ENCODE measurements at regions not wholly inside any gene's neighbourhood (a gene's known extent, or its start where the extent isn't known, plus 50 kb on each side); places are given as distances from the start of the nearest gene placed in this dataset.

DNA sequence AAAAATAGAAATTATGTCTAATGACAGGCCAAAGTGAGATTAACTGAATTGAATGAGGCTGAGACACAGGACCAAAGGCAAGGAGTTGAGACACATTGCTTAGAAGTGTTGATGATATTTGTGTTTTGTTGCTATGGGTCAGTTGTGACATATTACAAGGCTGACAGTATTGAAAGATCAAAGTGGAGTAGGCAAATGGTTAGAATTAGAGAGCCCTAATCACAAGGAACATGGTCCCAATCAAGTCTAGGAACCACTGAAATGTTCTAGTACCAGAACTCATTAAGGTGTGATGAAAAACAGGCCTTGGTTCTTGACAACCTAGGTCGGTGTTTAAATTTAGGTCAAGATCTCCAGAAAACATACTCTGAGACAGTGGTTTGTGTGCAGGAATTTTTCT, 896.3 kb upstream of the HS3ST1 start:
- TF ChIP-seq, protein P1, sequence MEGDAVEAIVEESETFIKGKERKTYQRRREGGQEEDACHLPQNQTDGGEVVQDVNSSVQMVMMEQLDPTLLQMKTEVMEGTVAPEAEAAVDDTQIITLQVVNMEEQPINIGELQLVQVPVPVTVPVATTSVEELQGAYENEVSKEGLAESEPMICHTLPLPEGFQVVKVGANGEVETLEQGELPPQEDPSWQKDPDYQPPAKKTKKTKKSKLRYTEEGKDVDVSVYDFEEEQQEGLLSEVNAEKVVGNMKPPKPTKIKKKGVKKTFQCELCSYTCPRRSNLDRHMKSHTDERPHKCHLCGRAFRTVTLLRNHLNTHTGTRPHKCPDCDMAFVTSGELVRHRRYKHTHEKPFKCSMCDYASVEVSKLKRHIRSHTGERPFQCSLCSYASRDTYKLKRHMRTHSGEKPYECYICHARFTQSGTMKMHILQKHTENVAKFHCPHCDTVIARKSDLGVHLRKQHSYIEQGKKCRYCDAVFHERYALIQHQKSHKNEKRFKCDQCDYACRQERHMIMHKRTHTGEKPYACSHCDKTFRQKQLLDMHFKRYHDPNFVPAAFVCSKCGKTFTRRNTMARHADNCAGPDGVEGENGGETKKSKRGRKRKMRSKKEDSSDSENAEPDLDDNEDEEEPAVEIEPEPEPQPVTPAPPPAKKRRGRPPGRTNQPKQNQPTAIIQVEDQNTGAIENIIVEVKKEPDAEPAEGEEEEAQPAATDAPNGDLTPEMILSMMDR (IDR thresholded peaks at IDR 0.05): no peak
- Histone ChIP-seq H3K36me3 (no peaks in the 10 kb centered on the region), H3K4me3 (no peak overlapping the region), H3K9me3 (no peaks in the 10 kb centered on the region), H3K27ac (no peak overlapping the region), H3K4me1 (ENCODE audit: control insufficient read depth in 1 of 2, low read depth in 2 of 2) (no peaks in the 10 kb centered on the region), H3K27me3 (replicated peaks; ENCODE audit: insufficient read depth) (no peaks in the 10 kb centered on the region)
- ATAC-seq (ENCODE audit: insufficient number of reproducible peaks, low FRiP score, low read depth) (no peak), DNase-seq (ENCODE audit: low spot score) (no peak)

DNA sequence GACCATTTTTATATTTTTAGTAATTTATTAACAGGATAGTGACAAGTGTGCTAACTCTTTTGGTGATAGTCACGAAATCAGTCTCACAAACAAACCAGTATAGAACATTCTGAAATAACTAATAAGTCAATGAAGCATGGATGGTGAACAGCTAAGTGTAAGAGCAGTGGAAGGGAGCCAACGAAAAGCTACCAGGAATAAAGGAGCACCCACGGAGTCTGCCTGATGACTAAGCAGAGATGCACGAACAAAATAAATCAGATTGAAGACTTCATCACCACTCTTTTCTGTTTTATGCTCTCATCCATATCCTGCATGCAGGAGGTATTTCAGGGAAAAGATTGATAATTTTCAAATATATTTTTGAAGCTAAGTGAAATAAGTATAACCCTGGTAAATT, 891.1 kb upstream of the HS3ST1 start:
- Histone ChIP-seq H3K9me3 (no peaks in the 10 kb centered on the region), H3K27me3 (replicated peaks; ENCODE audit: insufficient read depth) (no peaks in the 10 kb centered on the region), H3K27ac (no peak overlapping the region), H3K36me3 (no peaks in the 10 kb centered on the region), H3K4me3 (no peak overlapping the region), H3K4me1 (ENCODE audit: control insufficient read depth in 1 of 2, low read depth in 2 of 2) (no peaks in the 10 kb centered on the region)
- DNase-seq (ENCODE audit: low spot score) (no peak), ATAC-seq (ENCODE audit: insufficient number of reproducible peaks, low FRiP score, low read depth) (no peak)
- TF ChIP-seq, protein P1 (IDR thresholded peaks at IDR 0.05): no peak

DNA sequence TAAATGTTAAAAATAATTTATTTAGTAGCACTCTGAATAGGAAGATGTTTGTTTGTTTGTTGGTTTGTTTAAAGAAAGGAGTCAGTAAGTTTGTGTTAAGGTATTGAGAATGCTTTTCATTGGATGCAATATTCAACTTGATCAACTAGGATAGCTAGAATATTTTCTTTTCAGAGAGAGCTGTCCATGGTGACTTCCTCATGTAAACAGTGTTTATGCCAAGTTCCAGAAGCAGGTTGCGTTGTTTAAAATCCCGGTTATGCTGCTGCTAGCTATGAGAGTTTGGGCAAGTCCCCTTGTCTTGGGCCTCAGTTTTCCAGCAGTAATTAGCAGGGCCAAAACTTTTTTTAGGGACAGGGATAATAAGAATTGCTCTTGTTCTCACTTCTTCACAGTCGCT, 876.2 kb upstream of the HS3ST1 start:
- Histone ChIP-seq H3K27me3 (replicated peaks; ENCODE audit: insufficient read depth) (no peaks in the 10 kb centered on the region), H3K36me3 (no peaks in the 10 kb centered on the region), H3K4me1 (ENCODE audit: control insufficient read depth in 1 of 2, low read depth in 2 of 2) (no peaks in the 10 kb centered on the region), H3K4me3 (no peak overlapping the region), H3K9me3 (no peaks in the 10 kb centered on the region), H3K27ac (no peak overlapping the region)
- DNase-seq (ENCODE audit: low spot score) (no peak), ATAC-seq (ENCODE audit: insufficient number of reproducible peaks, low FRiP score, low read depth) (no peak)
- TF ChIP-seq, protein P1 (IDR thresholded peaks at IDR 0.05): no peak

DNA sequence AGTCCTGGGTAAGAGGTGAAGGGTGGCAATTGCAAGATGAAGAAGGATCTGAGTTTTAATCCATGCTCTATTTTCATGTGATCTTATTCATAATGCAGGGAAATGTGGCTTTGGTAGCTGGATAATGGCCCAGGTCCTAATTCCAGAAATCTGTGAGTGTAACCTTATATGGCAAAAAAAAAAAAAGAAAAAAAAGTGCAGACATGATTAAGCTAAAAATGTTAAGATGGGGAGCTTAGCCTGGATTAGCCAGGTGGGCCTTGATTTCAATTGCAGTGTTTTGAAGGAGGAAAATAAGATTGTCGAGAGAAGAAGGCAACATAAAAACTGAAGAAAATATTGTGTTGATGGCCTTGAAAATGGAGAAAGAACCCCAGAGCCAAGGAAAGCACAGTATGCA, 867.7 kb upstream of the HS3ST1 start:
- TF ChIP-seq, protein P1 (IDR thresholded peaks at IDR 0.05): no peak
- no peaks in the 10 kb centered on the region for H3K9me3 ChIP-seq
- H3K36me3 ChIP-seq: no peaks in the 10 kb centered on the region
- H3K27ac ChIP-seq: no peak overlapping the region
- no peaks in the 10 kb centered on the region for H3K27me3 ChIP-seq (replicated peaks; ENCODE audit: insufficient read depth)
- no peak overlapping the region for H3K4me3 ChIP-seq
- DNase-seq (ENCODE audit: low spot score) (no peak), ATAC-seq (ENCODE audit: insufficient number of reproducible peaks, low FRiP score, low read depth) (no peak)
- H3K4me1 ChIP-seq (ENCODE audit: control insufficient read depth in 1 of 2, low read depth in 2 of 2): no peaks in the 10 kb centered on the region

DNA sequence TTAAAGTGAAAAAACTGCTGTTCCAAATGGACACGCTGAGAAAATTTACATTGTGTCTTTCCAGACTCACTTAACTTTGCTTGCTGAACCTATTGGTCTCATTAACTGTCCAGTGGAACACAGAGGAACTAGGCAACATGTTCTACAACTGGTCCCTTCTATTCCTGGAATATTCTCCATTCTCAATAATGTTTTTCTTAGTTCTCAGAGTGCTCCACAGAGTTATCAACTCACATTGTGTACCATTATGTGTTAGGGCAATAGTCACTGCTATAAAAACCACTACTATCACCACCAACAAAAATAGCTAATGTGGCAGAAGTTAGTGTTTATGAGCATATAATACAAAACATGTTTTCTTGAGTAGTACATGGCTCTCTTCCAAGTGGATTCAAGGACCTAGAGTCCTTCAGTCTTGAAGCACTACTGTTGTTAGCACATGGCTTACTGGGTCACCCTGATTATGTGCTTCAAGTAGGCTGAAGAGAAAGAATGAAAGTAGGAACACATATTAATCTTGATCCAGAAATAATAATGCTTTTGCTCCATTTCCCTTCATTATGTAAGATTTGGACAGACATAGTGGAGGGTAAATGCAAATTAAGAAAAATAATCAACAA, 865.3 kb upstream of the HS3ST1 start:
- Histone ChIP-seq H3K9me3 (no peaks in the 10 kb centered on the region), H3K27me3 (replicated peaks; ENCODE audit: insufficient read depth) (no peaks in the 10 kb centered on the region), H3K4me3 (no peak overlapping the region), H3K4me1 (ENCODE audit: control insufficient read depth in 1 of 2, low read depth in 2 of 2) (no peaks in the 10 kb centered on the region), H3K36me3 (no peaks in the 10 kb centered on the region), H3K27ac (no peak overlapping the region)
- ATAC-seq (ENCODE audit: insufficient number of reproducible peaks, low FRiP score, low read depth): no peak
- TF ChIP-seq, protein P1 (IDR thresholded peaks at IDR 0.05): no peak
- DNase-seq (ENCODE audit: low spot score): no peak
